HG02938 (cell line): ENCODE measurements at regions not wholly inside any gene's neighbourhood (a gene's known extent, or its start where the extent isn't known, plus 50 kb on each side); places are given as distances from the start of the nearest gene placed in this dataset.

ENCODE experiments used
- ATAC-seq: cut with Tn5 transposase; IDR thresholded peaks from one replicate; pipeline ENCODE4 v1.9.1; 2021; ENCODE audit warnings: mild to moderate bottlenecking, moderate library complexity; ENCODE audit not compliant: unreplicated experiment

- peak; percentile 66 for ATAC-seq
These were observed 251.4 kb downstream of the PRL start for GRCh38 chr6:22045261-22045912.

- no peak for ATAC-seq
These were observed 247.8 kb downstream of the PRL start for GRCh38 chr6:22049002-22049401.

DNA sequence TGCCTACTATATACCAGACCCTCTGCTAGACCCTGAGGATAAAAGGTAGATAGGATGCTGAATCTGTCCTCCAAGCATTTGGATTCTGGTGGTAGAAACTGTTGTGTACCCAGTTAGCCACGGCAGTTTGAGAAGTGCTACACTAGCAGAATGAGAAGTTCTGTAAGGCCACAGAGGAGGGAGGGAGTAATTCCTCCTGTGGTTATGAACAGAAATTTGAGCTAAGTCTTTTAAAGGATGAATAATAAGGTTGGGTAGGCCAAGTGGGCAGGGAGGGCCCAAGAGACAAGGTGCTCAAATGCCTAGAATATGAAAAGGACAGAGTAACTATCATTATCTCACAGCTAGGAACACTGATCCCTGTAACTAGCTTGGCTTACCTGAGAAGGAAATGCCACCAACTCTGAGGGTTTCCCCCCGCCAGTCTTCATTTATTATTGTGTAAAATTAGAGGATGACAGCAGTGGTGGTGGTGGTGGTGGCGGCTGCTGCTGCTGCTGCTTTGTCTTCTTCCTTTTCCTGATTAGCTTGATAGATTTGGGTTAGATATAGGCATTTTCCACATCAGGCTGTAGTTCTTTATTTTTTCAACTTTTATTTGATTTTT lies 243.3 kb downstream of the PRL start:
- no peak for ATAC-seq

- ATAC-seq: no peak
These were observed 240.4 kb downstream of the PRL start for GRCh38 chr6:22056398-22056797.

DNA sequence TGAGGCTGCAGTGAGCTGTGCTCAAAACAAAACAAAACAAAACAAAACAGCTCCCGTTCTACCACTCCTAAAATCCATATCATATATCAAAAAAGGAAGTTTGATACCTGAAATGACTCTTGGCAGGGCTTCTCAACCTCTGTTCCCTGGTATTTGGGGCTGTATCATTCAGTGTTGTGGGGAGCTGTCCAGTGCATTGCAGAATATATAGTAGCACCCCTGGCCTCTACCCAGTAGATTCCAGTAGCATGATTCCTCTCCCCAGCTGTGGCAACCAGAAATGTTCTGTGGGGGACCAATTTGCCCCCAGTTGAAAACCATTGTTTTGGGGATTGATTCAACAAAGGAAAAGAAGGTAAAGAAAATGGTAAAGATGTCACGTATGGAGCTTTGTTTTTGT lies 238.9 kb downstream of the PRL start:
- no peak for ATAC-seq

- ATAC-seq: no peak
These were observed 237.7 kb downstream of the PRL start for GRCh38 chr6:22059126-22059525.

GRCh38 chr6:22059946-22060345 lies 236.9 kb downstream of the PRL start:
- no peak for ATAC-seq

- ATAC-seq: peak; percentile 65
These were observed 233.9 kb downstream of the PRL start for GRCh38 chr6:22062807-22063408.

DNA sequence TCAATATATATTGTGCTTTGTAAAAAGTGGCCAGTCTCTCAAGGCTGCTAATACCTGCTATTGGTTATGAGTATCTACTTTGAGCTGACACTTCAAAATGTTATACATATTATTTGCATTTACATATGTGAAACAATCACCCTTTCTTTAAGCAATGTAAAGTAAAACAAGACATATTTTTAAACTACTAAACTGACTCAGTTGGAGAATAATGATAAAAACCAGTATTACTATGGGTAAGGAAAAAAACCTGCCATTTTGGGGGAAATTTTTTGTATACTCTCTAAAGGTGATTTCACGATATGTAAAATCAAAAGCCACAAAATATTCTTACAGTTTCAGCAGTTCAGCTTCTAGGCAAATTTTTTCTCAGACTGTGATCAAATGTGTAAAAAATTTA lies 232.3 kb downstream of the PRL start:
- ATAC-seq: peak; percentile 30

GRCh38 chr6:22067122-22067521 lies 229.7 kb downstream of the PRL start:
- ATAC-seq: no peak

- ATAC-seq: no peak
These were observed 229.2 kb downstream of the PRL start for GRCh38 chr6:22067671-22068070.

DNA sequence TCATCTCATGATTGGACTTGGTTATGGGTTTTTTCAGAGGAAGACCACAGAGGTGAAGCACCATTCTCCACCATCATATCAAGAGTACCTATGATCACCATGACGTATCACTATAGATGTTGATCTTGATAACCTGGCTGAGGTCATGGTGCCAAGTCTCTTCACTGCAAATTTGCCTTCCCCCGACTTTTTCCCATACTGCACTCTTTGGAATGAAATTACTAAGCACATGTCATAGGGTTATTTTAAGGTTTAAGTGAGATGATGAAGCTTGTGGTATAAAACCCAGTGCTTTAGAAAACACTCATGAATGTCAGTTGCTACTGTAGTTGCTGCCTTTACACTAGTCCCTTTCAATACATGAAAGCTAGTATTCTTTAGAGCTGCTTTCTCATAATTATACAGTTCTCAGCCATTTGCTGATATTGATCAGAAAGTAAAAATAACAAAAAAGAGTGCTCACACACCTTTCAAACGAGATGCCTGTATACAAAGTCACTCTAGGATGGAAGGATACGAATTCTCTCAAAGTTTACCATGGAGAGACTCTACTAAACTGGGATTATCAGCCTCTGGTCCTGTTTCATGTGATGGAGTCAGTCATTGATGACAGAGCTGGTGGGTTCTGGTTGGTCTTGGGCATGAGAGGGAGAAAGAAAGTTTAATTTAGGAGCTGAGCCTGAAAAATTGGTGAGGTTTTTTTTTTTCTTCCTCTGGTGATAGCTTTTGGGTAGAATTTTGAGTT lies 228.1 kb downstream of the PRL start:
- ATAC-seq: peak; percentile 54

DNA sequence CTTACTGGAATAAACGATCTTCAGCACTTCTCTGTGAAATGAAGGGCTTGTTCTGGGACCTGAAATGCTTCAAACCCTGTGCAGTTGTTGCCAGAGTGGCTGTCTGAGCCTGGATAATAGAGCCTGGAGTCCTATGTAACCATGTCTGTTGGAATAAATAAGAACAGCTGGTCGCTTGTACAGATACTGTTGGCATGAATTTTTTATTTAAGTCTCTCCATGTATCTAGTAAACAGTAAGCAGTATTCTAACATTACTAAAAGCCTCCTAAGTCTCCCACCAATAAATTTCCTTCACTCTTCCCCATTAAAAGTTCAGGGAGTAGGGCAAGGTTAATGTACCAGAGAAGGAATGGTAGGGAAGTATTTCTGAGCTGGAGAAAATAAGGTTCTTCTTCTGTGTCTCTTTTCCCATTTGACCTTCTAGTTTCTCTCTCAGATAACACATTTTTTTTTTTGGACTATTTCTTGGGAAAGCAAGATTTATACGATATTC lies 227.5 kb downstream of the PRL start:
- no peak for ATAC-seq

DNA sequence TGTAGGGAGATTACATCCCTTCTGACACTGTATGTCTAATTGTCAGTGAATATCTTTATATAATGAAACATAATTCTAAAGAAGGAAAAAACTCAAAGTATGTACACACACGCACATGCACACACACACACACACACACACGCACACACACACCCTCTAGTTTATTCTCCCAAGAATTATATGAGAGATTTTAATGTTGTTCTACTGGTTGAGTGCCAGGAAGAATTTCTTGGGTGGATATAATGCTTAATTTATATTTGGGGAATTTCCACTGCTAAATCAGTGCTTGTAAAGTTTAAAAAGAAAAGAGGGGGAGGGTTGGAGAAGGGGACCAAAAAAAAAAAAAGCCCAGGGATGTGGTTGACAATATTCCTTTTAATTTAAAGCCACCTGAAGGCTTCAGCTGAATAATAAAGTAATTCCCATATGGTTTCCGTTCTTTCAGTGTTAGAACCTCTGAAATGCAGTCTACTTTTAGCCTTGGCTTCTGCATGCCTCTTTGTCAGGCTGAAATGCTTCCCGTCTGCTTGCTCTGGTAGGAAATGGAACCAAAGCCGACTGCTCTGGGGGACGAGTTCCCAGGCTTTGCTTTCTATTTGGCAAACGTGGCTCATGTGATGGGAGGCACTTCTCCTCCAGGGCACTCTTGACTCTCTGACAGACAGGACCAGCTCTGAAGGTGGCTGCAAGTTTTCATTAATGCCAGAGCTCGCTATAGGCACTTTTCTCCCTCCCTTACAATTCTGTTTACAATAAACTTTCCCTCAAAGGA lies 225.4 kb downstream of the PRL start:
- ATAC-seq: no peak

DNA sequence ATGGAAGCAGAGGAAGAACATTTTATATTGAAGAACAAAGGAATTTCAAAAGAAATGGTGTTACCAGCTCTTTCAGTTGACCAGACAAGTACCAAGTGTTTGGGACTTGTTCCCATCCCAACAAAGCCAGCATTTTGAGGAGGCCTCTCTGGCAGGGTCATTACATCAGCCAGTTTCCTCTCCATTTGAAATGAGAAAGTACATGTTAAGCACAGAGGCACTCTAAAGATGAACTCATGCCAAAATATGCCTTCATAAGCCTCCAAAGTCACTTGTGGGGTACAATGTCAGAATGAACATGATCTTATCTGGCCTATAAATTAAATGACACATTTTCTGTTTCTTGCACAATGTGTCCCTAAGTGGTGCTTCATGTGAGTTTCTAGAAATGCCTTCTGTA lies 223.9 kb downstream of the PRL start:
- no peak for ATAC-seq

GRCh38 chr6:22073516-22074198 lies 223.2 kb downstream of the PRL start:
- ATAC-seq: no peak

GRCh38 chr6:22078288-22078687 lies 218.5 kb downstream of the PRL start:
- ATAC-seq: no peak

GRCh38 chr6:22078802-22079545 lies 217.9 kb downstream of the PRL start:
- ATAC-seq: no peak

- no peak for ATAC-seq
These were observed 217.1 kb downstream of the PRL start for GRCh38 chr6:22079783-22080182.

- ATAC-seq: peak; percentile 72
These were observed 215.1 kb downstream of the PRL start for GRCh38 chr6:22081709-22082108.
